GM19467 (cell line): ENCODE measurements at regions not wholly inside any gene's neighbourhood (a gene's known extent, or its start where the extent isn't known, plus 50 kb on each side); places are given as distances from the start of the nearest gene placed in this dataset.
"Not testable (repeated sequence)": the region's sequence is repeated elsewhere in the genome, so short reads cannot be mapped to it uniquely, and the experiment has no call there.

Source experiments
- ATAC-seq: cut with Tn5 transposase; IDR thresholded peaks from one replicate; pipeline ENCODE4 v1.9.1; 2021; ENCODE audit warnings: mild to moderate bottlenecking, moderate library complexity; ENCODE audit not compliant: unreplicated experiment

DNA sequence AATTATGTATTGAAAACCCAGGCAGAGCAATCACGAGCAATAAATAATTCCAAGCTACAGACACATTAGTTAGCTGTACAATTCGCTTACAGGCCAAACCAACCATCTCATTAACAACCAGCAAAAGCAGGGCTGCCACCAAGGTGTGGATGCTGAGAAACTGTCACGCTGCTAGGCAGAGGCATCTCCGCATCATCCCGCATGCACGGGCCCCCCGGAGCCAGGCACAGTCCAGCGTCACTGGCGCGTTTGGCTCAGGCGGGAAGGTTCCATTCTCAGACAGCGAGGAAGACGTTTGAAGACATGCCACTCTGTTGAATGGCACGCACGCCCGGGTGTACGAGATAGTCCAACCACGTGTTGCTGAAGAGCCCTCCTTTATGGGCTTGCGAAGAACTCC, 184.0 kb downstream of the OLFM1 start:
- ATAC-seq: no peak

DNA sequence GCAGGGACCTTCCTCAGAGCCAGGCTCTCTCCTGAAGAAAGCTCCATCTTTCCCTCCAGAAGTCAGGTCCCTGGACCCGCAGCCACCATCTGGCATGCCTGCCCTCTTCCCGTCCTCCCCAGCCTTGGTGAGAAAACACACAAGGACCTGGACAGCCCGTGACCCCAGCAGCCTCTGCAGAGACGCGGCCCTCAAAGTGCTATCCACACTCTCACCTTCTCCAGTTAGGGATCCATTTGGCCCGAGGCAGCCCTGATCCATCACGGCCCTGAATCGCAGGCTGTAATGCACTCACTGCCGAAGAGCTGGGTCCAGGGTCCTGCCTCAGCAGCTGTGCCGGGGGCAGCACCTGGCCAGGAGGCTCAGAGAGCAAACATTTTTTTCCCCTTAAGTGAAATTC, 185.1 kb downstream of the OLFM1 start:
- ATAC-seq: no peak

DNA sequence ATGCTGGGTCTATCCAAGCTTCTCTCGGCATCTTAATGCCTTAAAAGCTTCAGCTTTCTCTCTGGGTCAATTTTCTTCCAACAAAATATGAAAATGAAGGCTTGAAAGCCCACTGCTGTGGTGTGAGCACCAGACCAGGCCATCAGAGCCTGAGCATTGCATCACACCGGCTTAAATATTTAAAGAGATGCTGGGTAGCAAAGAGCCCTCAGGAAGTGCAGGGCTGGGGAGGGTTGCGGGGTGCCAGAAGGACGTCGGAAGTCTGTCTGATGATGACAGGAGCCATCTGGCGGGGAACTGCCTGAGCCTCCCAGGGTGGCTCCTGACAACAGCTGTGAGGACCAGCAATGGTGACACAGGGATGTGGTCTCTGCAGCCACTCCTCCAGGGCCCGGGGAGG, 185.5 kb downstream of the OLFM1 start:
- ATAC-seq: no peak

DNA sequence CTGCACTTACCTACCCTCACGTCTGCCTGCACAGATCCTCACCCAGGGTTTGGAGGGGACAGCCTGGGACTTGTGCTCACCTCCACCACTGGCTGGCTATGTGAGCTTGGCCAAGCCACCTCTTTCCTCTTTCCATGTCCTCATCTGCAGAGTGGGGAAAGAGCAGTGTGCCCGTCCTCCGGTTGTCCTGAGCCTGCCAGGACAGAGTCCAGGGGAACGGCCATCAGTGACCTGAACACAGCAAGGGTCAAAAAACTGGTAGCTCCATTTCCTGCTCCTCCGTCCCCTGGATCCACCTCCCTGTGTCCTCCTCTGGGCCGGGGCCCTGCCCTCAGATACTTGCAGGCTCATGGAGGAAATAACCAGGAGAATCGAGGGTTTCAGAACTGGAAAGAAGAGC, 187.7 kb downstream of the OLFM1 start:
- ATAC-seq: no peak

DNA sequence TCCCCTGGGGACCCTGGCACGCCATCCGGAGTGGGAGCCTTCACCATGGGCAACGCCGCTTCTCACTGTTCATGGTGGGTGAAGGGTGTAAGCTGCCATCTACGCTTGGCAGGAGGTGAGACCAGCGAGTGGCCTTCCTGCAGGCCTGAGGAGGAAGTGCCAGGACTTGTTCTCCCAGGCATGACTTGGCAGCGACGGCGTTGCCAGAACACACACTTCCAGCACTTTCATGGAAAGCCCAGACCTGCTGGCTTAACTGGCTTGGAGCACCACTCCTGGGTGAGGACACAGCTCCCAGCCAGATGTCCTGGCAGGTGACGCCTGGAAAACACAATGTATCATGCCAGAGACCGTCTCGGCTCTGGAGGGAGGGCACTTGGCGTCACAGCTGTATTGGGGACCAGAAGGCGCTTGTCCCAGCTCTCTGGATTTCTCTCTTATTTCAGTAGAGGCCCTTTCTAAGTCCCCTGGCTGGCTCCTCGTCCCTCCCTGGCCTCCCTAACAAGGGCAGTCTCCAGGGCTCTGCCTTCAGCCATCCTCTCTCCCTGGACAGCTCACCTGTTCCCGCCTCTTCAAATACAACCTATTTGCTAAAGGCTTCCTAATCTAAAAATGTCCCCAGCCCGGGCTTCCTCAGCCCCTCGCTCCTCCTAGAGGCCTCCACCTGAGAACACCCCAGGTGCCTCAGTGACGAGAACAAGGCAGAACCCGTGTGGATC, 188.3 kb downstream of the OLFM1 start:
- no peak for ATAC-seq

DNA sequence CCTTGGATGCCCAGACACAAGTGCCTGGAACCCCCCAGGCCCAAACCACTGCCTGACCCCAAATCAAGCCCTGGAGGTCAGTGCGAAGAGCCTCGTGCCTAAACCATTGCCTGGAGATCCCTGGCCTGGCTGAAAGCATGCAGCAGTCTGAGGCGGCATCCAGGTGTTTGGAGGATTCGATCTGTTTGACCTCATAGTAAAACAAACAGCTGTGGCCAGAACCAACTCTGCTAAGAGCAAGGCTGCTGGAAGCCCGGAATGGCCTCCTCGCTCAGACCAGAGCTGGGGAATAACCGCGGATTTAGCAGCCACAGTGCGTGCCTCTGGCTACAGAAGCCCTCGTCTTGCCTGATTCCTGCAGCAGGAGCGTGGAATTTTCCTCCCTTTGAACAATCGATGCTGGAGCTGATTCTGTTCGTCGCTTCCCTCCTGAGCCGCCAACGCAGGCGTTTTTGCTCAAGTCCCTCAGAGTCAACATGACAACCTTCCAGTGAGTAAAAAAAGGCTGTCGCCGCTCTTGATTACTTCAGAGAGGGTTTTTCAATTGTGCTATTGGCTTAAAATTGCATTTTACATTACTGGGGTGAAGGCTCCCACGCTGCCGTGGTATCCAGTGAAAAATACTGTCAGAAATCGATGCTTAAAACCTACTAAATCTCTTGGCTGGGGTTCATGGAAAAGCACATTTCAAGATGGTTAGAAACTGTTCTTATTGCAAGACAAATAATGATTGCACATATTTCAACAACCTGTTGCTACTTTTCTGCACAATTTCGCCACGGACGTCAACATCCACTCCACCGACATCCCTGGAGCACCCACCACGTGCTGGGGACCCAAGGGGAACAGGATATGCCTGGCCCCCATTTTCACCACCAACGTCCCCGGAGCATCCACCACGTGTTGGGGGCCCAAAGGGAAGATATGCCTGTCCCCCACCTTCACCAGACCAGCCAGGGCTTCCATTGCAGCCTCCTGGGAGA, 190.0 kb downstream of the OLFM1 start:
- no peak for ATAC-seq

DNA sequence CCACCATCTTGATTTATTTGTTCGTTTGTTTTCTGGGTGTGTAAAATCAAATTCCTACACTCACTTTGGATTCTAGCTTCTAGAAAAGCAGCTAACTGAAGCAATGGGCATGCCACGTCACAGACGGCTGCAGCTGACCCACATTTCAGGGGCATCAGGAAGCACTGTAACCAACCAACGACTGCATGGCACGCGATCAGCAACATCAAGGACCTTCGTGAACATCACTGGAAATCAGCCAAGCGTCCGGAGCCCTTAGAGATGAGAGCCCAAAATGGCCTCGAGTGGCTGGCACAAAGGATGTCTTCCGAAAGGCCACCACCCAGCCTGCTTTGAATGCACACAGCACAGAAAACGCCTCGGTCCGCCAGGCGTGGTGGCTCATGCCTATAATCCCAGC, 191.1 kb downstream of the OLFM1 start:
- no peak for ATAC-seq

DNA sequence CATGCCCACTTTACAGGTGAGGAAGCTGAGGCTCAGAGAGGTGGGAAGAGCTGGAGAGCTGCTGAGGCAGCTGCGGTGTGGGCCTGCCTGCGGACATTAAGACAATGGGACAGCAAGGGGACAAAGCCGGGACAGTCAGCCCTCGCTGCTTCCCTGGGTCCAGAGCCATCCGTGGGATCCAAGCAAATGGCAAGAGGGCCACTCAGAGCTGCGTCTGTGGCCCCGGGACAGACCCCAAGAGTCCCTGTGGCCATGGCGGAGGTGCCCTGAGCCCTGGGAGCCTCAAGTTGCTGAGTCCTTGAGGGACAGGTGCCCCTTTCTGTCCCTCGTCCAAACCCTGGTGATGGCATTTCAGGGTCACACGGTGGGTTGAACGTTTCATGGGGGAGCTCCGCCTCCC, 191.9 kb downstream of the OLFM1 start:
- no peak for ATAC-seq

DNA sequence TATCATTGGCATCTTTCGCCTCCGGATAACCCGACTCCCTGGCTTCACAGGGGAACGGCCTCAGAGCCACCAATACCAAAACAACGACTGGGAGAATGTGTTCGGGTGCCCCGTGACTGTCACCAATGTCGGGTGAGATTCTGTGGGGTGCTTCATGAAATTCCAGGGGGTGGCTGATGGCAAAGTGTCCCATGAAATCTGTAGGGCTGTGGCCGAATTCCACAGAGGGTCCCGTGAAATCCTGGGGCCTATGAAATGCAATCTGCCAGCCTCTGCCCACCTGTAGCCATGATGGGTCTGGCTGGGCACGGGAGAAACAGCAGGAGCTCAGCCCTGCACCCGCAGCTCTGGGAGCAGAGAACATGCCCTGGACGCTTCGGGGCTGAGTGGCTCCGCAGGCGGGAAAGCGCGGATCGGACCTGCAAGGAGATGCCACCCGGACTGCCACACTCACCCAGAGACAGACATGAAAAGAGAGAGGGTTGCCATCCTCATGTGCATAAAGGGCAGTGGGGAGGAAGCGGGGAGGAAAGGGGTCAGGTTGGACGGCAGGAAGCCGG, 192.4 kb downstream of the OLFM1 start:
- ATAC-seq: no peak

DNA sequence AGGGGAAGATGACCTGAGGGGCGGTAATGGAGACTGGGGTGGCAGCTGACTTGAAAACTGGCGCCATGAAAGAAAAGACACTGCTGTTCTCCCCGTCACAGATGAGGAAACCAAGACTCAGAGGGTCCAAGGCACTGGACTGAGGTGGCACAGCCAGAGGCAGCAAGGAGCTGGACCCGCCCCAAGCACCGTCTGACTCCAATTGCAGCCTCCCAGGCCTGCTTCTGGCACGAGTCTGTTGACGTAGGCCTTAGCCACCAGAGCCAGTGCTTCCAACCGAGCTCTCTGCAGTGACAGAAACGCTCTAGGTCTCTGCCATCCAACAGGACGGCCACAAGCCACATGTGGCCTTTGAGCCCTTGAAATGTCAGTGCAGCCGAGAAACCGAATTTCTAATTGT, 193.2 kb downstream of the OLFM1 start:
- ATAC-seq: no peak

DNA sequence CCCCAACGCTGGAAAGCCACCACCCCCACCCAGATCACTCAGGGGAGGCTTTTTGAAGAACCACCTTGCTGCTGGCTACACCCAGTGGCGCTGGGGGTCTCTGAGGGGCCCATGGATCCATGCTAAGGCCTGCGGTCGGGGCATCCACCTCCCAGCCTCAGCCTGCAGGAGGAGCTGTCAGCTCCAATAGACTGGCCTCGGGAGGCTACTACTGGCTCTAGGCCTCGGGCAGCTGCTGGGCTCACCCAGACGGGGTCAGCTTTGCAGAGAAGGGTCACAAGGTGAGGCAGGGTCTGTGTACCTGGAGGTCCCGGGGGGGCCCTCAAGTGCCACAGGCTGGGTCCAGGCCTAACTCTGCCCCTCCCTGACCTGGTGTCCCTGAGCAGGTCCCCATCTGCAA, 193.7 kb downstream of the OLFM1 start:
- ATAC-seq: no peak

DNA sequence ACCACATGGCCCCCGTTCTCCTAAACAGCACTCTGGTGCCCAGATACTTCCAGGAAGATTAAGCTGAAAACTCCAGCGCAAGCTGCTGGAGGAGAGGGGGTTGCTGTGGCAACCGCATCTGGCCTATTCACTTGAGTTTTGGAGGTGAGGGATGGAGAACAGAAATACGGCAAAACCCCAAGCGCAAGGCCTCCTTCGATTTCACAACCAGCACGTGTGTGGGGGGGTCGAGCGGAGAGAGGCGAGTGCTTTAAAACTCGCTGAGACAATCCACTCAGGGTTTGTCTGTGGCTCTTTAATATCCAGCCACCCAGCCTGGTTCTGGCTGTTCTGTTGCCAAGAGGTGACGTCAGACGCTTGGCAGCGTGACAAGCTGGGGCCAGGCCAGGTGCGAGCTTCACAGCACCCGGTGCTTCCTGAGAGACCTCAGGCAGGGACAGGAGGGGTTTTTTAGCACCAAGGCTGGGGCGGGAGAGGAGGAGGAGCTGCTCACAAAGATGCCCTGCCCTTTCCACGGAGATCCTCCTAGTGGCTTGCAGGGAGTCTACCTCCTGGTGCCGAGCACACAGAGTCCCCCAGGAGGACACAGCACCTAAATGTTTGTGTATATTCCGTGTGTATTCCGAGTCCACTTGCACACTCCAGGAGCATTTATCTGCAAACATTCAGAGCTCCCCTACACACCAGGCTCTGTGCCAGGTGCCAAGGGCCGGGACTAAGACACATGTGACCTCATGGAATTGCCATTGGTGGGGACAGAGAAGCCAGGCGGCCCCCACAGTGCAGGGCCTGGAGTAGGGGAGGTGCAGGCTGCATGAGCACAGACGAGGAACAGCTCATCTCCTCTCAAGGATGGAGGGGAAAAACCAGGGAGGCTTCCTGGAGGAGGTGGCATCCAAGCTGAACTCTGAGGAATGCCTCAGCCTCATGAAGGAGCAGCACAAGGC, 194.6 kb downstream of the OLFM1 start:
- ATAC-seq: no peak

DNA sequence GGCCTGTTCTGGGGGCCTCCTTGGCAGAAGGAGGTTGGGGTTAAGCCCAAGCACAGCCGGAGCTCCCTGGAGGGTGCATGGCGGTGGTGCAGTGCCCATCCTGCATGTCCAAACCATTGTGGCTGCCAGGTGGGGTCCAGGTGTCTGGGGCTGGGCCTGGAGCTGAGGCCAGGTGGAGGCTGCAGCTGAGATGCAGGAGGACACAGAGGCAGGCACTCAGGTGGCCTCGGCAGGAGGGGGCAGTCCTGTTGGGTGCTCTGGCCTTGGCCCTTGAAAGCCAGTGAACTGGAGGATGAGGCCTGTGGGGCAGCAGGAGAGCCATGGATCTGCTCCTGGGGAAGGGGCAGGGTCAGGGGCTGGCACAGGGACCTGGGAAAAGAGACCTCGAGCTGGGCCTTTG, 195.3 kb downstream of the OLFM1 start:
- no peak for ATAC-seq

DNA sequence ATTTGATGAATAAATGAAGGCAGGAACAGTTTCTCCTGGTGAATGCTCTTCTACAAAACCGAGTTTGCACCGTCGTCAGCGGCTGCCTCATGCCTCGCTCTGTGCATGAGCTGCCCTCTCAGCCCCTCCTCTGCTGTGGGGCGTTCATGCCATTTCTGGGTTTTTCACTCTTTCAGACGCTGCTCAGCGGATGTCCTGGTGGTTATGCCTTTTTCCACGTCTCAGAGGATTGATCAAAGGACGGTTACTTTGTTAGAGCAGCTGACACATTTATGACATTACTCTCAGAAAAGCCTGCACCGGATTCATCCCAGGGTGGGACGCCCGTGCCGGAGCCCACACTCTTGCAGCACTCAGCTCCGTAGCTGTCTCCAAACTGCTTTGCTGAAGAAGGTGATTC, 195.9 kb upstream of the PPP1R26 start:
- ATAC-seq: no peak

DNA sequence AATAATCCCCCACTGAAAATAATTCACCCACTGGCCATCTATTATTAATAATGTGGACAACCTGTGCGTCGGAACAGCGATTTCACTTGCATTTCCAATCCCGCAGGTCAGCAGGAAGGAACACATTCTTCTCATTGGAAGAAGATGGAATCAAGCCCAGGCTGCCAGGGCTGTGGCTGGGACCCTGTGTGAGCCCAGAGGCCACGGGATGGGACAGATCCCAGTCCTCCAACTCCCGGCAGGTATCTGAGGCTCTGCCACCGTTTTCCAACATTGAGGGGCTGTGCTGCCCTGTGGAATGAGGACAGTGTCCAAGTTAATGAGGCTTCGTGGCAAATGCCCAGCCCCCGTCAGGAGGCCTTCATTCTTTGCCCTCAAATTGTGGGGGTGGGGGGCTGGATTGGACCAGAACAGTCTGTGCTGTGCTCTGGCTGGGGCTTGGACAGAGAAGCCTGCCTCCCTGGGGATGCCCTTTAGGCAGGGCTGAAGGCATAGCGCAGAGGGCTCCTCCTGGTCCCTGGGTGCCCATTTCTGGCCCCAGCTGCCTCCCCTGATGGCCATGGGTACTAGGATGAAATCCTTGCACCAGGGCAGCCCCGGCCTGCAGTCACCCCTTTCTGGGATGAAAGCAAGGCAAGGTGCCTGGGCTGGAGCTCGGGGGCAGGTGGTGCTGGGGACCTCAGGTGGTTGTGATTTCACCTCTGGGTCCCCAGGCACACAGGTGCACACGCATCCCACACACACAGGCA, 195.0 kb upstream of the PPP1R26 start:
- no peak for ATAC-seq

DNA sequence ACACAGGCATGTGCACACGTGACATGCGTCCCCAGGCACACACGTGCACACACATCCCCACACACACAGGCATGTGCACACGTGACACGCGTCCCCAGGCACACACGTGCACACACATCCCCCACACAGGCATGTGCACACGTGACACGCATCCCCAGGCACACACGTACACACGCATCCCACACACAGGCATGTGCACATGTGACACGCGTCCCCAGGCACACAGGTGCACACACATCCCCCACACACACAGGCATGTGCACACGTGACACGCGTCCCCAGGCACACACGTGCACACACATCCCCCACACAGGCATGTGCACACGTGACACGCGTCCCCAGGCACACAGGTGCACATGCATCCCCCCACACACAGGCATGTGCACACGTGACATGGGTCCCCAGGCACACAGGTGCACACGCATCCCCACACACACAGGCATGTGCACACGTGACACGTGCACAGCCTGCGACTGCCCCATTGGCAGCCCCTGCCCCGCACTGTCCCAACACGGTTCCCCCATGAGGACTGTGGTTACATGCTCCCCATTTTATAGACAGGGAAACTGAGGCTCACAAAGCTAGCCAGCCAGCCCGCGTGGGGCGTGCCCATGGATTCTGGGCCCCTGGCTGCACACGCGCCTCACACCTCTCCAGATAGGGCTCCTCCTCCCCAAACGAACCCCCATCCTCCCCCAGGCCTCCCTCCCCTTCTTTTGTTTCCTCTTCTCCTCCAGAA, 193.2 kb upstream of the PPP1R26 start:
- ATAC-seq: not testable (repeated sequence)

DNA sequence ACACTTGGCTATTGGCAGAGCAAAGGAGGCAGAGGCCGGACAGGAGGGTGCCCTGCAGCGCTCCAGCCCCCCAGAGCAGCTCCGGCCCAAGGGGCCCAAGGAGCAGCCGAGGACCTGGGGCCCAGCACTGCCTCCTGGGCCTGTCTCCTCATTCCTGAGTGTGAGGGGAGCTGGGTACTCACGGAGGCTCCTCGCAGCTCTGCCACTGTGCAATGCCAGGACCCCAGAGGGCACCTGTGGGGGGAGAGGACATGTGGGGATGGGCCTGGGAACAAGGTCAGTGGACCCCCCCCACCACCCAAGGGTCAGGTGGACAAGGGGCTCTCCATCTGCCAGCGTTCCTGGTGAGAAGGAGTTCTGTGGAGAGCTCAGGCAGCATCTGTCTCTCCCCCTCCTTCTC, 192.6 kb upstream of the PPP1R26 start:
- ATAC-seq: no peak

DNA sequence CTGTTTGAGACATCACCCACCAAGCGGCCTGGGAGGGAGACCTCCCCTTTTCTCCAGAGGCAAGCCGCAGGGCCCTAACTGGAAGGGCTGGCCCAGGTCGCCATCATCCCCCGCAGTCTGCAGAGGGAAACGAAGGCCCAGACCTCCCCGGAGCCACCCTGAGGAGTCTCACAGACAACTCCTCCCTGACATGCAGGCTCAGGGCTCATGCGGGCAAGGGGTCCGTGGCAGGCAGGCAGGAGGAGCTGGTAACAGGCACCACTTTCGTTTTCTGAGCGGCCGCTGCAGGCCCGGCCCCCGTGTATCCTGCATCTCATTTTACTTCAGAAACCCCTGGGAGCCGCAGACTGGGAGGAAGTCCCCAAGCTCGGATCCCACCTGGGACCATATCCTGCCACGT, 192.0 kb upstream of the PPP1R26 start:
- ATAC-seq: no peak

DNA sequence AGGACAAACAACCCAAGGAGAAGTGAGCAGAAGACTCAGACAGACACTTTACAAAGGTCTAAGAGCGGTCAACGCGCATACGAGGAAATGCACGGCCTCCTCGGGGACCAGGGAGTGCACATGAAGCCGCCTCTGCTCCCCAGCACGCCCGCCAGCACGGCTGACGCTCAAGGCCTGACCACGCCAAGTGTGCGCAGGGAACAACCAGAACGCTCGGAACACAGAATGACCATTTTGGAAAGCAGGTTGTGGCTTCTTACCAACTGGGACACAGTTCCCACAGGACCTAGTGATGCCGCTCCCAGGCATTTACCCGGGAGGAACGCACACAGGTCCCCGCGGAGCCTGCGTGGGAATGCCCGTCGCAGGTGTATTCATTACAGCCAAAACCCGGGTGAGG, 191.5 kb upstream of the PPP1R26 start:
- ATAC-seq: no peak
